Activated T-cell treated with anti-CD3 and anti-CD28 coated beads, Interleukin-2, amount 50 U/mL, for 24 hours (primary cell): ENCODE measurements at regions not wholly inside any gene's neighbourhood (a gene's known extent, or its start where the extent isn't known, plus 50 kb on each side); places are given as distances from the start of the nearest gene placed in this dataset.
"Not testable (repeated sequence)": the region's sequence is repeated elsewhere in the genome, so short reads cannot be mapped to it uniquely, and the experiment has no call there.

Experiments
- DNase-seq: peaks from one replicate; pipeline ENCODE4 v3.0.0-alpha.2; 2020
- H3K27ac Mint-ChIP-seq: 2 replicates; pipeline ENCODE4 v1.8.0; 2020; ENCODE audit warnings: mild to moderate bottlenecking, mixed read lengths
- H3K27me3 Mint-ChIP-seq: 2 replicates; pipeline ENCODE4 v1.8.0; 2020; ENCODE audit warnings: mixed read lengths
- H3K36me3 Mint-ChIP-seq: 2 replicates; pipeline ENCODE4 v1.8.0; 2020; ENCODE audit warnings: low read depth, mixed read lengths
- H3K4me1 Mint-ChIP-seq: 2 replicates; pipeline ENCODE4 v1.8.0; 2020; ENCODE audit warnings: low read depth, mixed read lengths
- H3K4me3 Mint-ChIP-seq: 2 replicates; pipeline ENCODE4 v1.8.0; 2020; ENCODE audit warnings: mild to moderate bottlenecking, moderate library complexity, mixed read lengths
- H3K9me3 Mint-ChIP-seq: 2 replicates; pipeline ENCODE4 v1.8.0; 2020; ENCODE audit warnings: mixed read lengths

DNA sequence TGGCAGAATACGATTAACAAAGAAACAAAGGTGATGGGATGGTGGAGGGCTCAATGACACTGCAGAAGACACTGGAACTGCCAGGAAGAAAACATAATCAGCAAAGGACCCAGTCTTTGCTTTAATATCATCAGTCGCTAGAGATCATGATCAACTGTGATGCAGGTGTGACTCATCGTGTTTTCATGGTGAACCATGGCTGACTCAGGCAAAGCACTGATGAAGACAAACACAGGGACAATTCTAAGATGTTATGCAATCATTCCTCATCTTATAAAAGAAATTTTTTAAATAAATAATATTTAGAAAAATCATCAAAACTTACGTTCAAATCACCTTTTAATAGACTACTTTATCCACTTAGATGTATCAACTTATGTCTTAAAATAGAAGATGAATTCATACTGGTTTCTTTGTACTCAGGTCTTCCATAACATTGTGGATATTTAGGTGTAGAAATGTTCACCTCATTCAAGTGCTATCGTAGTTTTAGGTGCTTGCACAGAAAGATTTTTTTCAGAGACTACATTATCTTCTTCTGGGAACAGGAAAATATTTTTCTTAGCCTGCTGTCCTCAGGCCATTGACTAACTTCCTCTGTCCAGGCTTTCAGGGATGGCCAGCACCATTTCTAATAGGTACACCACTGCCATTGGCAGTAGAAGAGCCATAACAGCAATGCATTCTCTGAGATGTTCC, 673.4 kb upstream of the MEF2C start:
- no peak for DNase-seq
- H3K36me3 Mint-ChIP-seq: no peaks in the 10 kb centered on the region
- H3K27me3 Mint-ChIP-seq: no peaks in the 10 kb centered on the region
- no peak overlapping the region for H3K27ac Mint-ChIP-seq
- no peak overlapping the region for H3K4me3 Mint-ChIP-seq
- peaks cover 3% of the 10 kb centered on the region for H3K9me3 Mint-ChIP-seq
- H3K4me1 Mint-ChIP-seq: no peaks in the 10 kb centered on the region

DNA sequence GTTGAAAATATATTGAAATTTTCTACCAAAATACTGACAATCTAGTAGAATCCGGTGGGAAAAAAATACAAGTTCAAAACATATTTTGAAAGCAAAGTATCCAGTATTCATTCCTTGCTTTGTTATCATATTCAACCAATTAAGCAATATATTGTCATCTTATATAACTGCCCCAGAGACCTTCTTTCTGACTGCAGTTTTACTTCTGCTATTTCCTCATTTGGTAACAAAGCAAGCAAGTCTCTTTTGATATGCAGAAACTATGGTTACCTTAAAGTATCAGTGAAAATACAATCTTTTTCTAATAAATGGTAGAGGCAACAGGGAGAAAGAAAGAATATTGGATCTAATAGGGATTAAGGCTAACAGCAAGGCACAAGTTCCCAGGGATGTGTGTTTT, 663.7 kb upstream of the MEF2C start:
- H3K27me3 Mint-ChIP-seq: no peaks in the 10 kb centered on the region
- H3K36me3 Mint-ChIP-seq: no peaks in the 10 kb centered on the region
- H3K27ac Mint-ChIP-seq: no peak overlapping the region
- no peak overlapping the region for H3K4me3 Mint-ChIP-seq
- DNase-seq: no peak
- H3K4me1 Mint-ChIP-seq: no peaks in the 10 kb centered on the region
- H3K9me3 Mint-ChIP-seq: peaks cover 3% of the 10 kb centered on the region

DNA sequence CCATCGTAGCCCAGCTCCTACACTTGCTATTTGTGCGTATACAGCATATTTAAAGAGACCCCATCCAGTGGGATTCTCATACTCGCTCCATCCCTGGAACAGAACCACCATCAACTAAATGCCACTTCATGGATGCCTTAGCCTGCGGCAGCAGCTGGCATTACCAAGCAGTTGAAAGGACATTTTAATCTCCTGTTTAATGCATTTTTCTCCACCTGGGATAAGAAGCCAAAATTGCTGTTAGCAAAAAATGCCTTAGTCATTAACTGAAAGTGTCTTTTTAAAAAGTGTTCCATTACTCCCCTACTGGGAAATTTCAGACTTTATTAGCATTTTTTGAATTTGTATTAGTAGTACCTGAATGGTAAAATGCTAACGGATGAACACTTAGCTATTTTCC, 662.6 kb upstream of the MEF2C start:
- no peak overlapping the region for H3K4me3 Mint-ChIP-seq
- no peaks in the 10 kb centered on the region for H3K27me3 Mint-ChIP-seq
- no peak overlapping the region for H3K27ac Mint-ChIP-seq
- H3K36me3 Mint-ChIP-seq: no peaks in the 10 kb centered on the region
- H3K4me1 Mint-ChIP-seq: no peaks in the 10 kb centered on the region
- no peak for DNase-seq
- peaks cover 3% of the 10 kb centered on the region for H3K9me3 Mint-ChIP-seq

DNA sequence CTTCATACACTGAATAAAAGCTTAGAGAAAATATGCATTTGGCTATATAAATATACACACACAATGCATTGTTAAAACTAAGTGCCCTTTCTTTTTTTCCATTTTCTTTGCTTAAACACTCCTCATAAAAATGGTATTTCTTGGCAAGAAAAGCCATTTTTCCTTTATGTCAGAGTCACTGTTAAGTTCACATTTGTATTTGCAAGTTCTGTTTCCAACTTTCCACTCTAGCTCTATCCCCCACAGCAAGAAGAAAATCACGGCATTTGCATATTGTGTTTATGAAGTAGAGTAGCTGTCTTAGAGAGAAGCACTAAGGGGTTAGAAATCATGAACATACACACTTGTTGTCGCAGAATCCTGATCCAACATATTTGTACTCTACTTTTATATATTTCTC, 662.1 kb upstream of the MEF2C start:
- DNase-seq: no peak
- no peaks in the 10 kb centered on the region for H3K36me3 Mint-ChIP-seq
- H3K27me3 Mint-ChIP-seq: no peaks in the 10 kb centered on the region
- H3K27ac Mint-ChIP-seq: no peak overlapping the region
- no peak overlapping the region for H3K4me3 Mint-ChIP-seq
- peaks cover 3% of the 10 kb centered on the region for H3K9me3 Mint-ChIP-seq
- H3K4me1 Mint-ChIP-seq: no peaks in the 10 kb centered on the region

DNA sequence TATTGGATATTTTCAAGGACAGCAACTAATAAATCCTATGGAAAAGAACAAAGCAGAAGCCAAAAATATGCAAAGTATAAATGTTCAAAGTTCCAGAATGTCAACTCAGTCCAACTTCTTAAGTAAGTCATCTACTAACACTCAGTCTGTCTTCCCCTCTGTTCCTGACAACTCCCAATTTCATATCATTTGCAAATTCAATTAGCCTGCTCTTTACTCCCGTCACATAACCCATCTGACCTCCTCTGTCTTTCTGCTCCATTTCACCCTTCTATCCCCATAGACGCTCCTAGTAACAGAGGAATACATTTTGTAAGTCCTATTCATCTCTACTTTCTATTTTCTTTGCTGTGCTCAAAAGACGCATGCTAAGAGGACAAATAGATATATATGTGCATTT, 659.8 kb upstream of the MEF2C start:
- Mint-ChIP-seq H3K27me3 (no peaks in the 10 kb centered on the region), H3K4me1 (no peaks in the 10 kb centered on the region), H3K36me3 (no peaks in the 10 kb centered on the region), H3K9me3 (no peaks in the 10 kb centered on the region), H3K4me3 (no peak overlapping the region), H3K27ac (no peak overlapping the region)
- no peak for DNase-seq

DNA sequence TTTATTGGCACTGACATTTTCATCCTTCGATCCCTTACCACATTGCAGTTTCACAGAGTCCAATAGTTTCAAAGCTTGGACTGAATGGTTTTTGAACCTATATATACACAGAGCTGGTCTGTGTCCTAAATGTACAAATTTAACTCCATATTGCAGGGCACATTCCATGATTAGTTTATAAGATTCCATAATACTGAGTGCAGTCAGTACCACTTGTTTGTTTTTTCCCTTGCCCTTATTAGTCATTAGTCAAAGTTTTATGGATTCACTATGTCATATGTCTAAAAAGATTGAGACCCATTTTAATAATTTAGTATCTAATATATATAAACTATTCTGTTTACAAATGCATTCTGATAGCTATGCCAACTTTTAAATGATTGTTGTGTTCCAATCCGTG, 654.8 kb upstream of the MEF2C start:
- no peaks in the 10 kb centered on the region for H3K9me3 Mint-ChIP-seq
- no peaks in the 10 kb centered on the region for H3K36me3 Mint-ChIP-seq
- H3K27me3 Mint-ChIP-seq: no peaks in the 10 kb centered on the region
- H3K4me1 Mint-ChIP-seq: no peaks in the 10 kb centered on the region
- no peak for DNase-seq
- no peak overlapping the region for H3K4me3 Mint-ChIP-seq
- no peak overlapping the region for H3K27ac Mint-ChIP-seq

DNA sequence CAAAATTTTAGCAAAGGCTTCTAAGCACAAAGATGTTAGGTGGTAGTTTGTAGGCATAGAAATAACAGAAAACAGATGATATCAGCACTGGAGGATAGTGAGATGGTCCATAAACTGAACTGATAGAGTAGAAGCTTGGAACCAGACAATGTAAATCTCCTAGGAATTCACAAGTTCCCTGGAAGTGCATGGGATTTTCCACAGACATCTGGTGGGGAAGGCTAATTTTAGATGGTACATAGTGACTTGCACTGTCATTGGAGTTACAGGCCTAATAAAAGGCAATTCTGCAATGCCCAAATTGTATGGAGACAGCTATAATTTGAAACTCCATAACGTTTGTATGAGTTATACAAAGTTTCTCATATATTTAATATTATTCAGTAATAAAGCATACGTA, 653.0 kb upstream of the MEF2C start:
- Mint-ChIP-seq H3K9me3 (no peaks in the 10 kb centered on the region), H3K36me3 (no peaks in the 10 kb centered on the region), H3K4me1 (no peaks in the 10 kb centered on the region), H3K27ac (no peak overlapping the region), H3K27me3 (no peaks in the 10 kb centered on the region), H3K4me3 (no peak overlapping the region)
- DNase-seq: no peak

DNA sequence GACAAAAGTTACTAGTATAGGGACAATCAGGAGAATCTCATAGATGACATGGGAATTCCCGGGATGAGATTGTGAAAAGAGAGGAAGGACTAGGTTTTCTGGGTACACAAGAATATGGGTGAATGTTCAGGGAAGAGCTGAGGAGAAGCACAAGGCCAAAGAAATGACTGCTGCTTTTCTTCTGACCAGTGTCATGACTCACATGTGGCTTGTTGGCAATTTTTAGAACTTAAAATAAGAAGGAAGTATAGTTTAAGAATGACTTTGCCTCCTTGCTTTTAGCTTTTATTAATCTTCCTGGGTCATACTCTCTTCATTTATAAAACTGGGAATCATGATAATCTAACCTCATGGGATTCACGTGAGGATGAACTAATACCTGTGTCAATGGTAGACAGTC, 652.4 kb upstream of the MEF2C start:
- Mint-ChIP-seq H3K27ac (no peak overlapping the region), H3K4me1 (no peaks in the 10 kb centered on the region), H3K9me3 (no peaks in the 10 kb centered on the region), H3K36me3 (no peaks in the 10 kb centered on the region), H3K4me3 (no peak overlapping the region), H3K27me3 (no peaks in the 10 kb centered on the region)
- no peak for DNase-seq

DNA sequence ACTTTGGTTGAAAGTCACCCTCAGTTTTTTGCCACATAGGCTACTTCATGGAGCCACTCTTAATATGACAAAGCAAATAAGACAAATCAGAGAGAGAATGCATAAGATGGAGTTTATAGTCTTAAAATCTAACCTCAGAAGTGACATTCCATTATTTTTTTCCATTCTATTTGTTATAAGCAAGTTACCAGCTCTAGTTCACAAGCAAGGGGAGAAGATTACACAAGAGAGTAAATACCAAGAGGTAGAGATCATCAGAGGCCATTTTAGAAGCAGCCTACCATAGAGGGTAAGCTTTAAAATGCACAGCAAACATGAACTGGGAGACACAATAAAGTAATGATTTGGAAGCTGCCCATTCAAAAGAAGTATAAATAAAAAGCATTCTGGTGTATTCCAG, 651.3 kb upstream of the MEF2C start:
- H3K4me3 Mint-ChIP-seq: no peak overlapping the region
- no peaks in the 10 kb centered on the region for H3K9me3 Mint-ChIP-seq
- H3K36me3 Mint-ChIP-seq: no peaks in the 10 kb centered on the region
- no peaks in the 10 kb centered on the region for H3K27me3 Mint-ChIP-seq
- H3K4me1 Mint-ChIP-seq: no peaks in the 10 kb centered on the region
- DNase-seq: no peak
- no peak overlapping the region for H3K27ac Mint-ChIP-seq

DNA sequence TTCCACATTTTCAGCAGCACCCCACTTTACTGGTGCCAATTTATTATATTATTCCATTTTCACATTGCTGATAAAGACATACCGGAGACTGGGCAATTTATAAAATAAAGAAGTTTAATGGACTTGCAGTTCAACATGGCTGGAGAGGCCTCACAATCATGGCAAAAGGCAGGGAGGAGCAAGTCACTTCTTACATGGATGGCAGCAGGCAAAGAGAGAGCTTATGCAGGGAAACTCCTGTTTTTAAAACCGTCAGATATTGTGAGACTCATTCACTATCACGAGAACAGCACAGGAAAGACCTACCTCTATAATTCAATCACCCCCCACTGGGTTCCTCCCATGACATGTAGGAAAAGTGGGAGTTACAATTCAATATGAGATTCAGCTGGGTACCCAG, 641.8 kb upstream of the MEF2C start:
- peaks cover 3% of the 10 kb centered on the region for H3K9me3 Mint-ChIP-seq
- no peak overlapping the region for H3K4me3 Mint-ChIP-seq
- no peaks in the 10 kb centered on the region for H3K4me1 Mint-ChIP-seq
- H3K27ac Mint-ChIP-seq: no peak overlapping the region
- no peaks in the 10 kb centered on the region for H3K27me3 Mint-ChIP-seq
- DNase-seq: no peak
- H3K36me3 Mint-ChIP-seq: no peaks in the 10 kb centered on the region

DNA sequence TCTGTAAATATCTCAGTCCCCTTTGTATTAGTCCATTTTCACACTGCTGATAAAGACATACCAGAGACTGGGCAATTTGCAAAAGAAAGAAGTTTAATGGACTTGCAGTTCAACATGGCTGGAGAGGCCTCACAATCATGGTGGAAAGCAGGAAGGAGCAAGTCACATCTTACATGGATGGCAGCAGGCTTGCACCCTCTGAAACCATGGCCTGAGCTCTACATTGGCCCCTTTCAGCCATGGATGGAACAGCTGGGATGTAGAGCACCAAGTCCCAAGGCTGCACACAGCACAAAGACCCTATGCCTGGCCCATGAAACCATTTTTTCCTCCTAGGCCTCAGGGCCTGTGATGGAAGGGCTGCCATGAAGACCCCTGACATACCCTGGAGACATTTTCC, 640.9 kb upstream of the MEF2C start:
- H3K4me3 Mint-ChIP-seq, H3K36me3 Mint-ChIP-seq, H3K4me1 Mint-ChIP-seq, H3K9me3 Mint-ChIP-seq, H3K27me3 Mint-ChIP-seq, H3K27ac Mint-ChIP-seq, DNase-seq: not testable (repeated sequence)

DNA sequence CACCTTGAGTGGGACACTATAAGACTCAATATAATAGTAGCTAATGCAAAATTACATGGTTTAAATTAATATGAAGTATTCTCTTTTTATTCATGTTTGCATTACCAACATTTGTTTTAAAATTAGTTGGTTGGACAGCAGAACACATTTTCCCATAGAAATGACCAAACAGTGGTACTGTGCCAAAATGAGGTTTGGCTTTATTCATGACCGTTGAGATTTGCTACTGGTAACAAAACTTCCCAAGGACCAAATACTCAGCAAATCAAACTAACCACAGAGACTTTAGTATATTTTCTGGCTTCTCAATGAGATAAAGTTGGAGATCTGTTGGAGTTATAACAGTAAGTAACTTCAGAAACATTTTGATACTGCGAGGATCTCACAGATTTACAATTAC, 637.8 kb upstream of the MEF2C start:
- H3K36me3 Mint-ChIP-seq: no peaks in the 10 kb centered on the region
- H3K4me1 Mint-ChIP-seq: no peaks in the 10 kb centered on the region
- no peak for DNase-seq
- no peak overlapping the region for H3K27ac Mint-ChIP-seq
- no peak overlapping the region for H3K4me3 Mint-ChIP-seq
- peaks cover 3% of the 10 kb centered on the region for H3K9me3 Mint-ChIP-seq
- no peaks in the 10 kb centered on the region for H3K27me3 Mint-ChIP-seq

DNA sequence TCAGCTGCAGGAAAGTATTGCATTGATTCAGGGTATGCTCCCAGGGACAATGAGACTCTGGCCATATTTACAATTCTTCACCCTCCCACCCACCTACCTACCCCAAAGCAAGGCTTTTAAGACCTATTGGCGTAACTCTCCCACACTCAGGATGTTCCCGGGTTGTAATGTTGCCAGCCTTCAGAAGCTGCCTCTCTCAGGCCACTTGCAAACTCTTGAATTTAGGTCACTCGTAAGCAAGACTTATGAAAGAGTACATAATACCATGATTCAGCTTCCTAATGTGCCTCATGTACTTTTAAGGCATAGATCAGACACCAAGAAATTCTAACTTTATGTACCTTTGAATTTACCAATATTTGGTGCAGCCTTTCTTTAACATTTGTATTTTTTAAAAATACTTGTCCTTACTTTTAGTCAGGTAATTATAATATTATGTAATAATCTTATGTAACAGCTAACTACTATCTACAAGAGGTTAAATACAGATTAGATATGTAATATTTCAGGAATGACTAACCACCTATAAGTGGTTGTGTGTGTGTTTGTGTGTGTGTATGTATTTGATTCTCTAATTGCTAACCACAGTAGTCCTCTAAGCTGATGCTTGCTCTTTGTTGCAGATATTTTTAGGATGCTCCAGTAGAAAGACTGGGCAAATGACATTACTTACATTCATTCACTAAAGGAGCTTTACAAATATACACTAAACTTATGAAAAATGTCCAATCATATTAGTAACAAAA, 630.5 kb upstream of the MEF2C start:
- no peaks in the 10 kb centered on the region for H3K9me3 Mint-ChIP-seq
- no peak overlapping the region for H3K4me3 Mint-ChIP-seq
- no peak for DNase-seq
- H3K27ac Mint-ChIP-seq: no peak overlapping the region
- H3K27me3 Mint-ChIP-seq: no peaks in the 10 kb centered on the region
- H3K4me1 Mint-ChIP-seq: no peaks in the 10 kb centered on the region
- no peaks in the 10 kb centered on the region for H3K36me3 Mint-ChIP-seq

DNA sequence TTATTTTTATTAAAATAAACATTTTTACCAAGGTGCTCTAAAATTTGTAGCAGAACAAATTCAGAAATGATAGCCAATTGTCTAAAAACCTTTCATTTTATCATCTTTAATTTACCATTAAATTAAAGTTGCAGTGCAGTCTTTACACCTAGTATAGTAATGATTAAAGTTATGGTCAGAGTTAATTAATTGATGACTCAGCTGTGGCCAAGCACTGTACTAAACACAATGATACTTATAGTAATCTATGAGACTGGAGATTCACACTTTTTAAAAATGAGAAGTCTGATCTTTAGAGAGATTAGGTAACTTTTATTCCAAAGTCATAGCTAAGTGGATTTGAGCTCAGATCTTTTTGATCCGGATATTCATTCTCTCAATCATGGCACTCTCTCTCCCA, 621.1 kb upstream of the MEF2C start:
- no peak for DNase-seq
- H3K27ac Mint-ChIP-seq: no peak overlapping the region
- H3K9me3 Mint-ChIP-seq: no peaks in the 10 kb centered on the region
- H3K4me1 Mint-ChIP-seq: no peaks in the 10 kb centered on the region
- H3K36me3 Mint-ChIP-seq: no peaks in the 10 kb centered on the region
- no peak overlapping the region for H3K4me3 Mint-ChIP-seq
- no peaks in the 10 kb centered on the region for H3K27me3 Mint-ChIP-seq

DNA sequence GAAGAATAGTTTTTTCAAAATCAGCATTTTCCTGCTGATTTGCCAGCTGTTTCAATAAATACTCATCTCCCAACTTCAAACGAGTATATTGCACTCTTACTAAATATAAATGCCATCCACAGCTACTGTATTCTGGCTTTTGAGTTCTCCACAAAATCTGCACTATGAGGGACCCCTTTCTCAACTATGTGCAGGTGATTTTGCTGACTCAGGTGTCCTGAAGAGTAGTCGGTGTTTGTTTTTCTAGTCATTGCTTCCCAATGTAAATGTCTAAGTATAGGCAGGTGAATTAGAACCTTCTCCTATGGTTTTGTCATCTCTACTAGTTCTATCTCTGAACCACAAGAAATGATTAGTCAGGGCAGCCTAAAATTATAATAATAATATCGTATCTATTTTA, 616.8 kb upstream of the MEF2C start:
- no peak overlapping the region for H3K4me3 Mint-ChIP-seq
- no peaks in the 10 kb centered on the region for H3K9me3 Mint-ChIP-seq

More for the DNA sequence above, 616.8 kb upstream of the MEF2C start:
- Mint-ChIP-seq H3K27me3 (no peaks in the 10 kb centered on the region), H3K36me3 (no peaks in the 10 kb centered on the region), H3K27ac (no peak overlapping the region), H3K4me1 (no peaks in the 10 kb centered on the region)
- DNase-seq: no peak
